Liver (tissue), 8 donors: ENCODE measurements at regions not wholly inside any gene's neighbourhood (a gene's known extent, or its start where the extent isn't known, plus 50 kb on each side); places are given as distances from the start of the nearest gene placed in this dataset.
"Not testable (repeated sequence)": the region's sequence is repeated elsewhere in the genome, so short reads cannot be mapped to it uniquely, and the experiment has no call there.

ENCODE experiments used
- DNase-seq: peaks from one replicate; pipeline ENCODE4 v3.0.0-alpha.2; 2017; ENCODE audit warnings: low spot score
- H3K27ac ChIP-seq, 2 donors: one replicate each; pipeline ENCODE4 v1.7.0; 2013; ENCODE audit warnings: inconsistent platforms in 2 of 2, low read length in 2 of 2, control low read depth in 1 of 2, low read depth in 1 of 2, mild to moderate bottlenecking in 1 of 2
- H3K27me3 ChIP-seq, 4 donors: one replicate each; pipeline versions ENCODE4 v1.6.1 to v1.7.0; 2013; ENCODE audit warnings: low read length in 3 of 4, inconsistent platforms in 1 of 4, mild to moderate bottlenecking in 1 of 4, moderate library complexity in 1 of 4; ENCODE audit not compliant: control insufficient read depth in 4 of 4, insufficient read depth in 4 of 4
- H3K36me3 ChIP-seq, 4 donors: one replicate each; pipeline versions ENCODE4 v1.6.1 to v1.7.0; 2013; ENCODE audit warnings: low read length in 3 of 4, mild to moderate bottlenecking in 3 of 4, low read depth in 1 of 4, moderate library complexity in 1 of 4; ENCODE audit not compliant: control insufficient read depth in 4 of 4, insufficient read depth in 3 of 4
- H3K4me1 ChIP-seq, 4 donors: one replicate each; pipeline versions ENCODE4 v1.6.1 to v1.7.0; 2013; ENCODE audit warnings: low read length in 3 of 4, mild to moderate bottlenecking in 3 of 4, moderate library complexity in 1 of 4; ENCODE audit not compliant: control insufficient read depth in 4 of 4, insufficient read depth in 4 of 4
- H3K4me3 ChIP-seq, 3 donors: one replicate each; pipeline versions ENCODE4 v1.6.1 to v1.7.0; 2013; ENCODE audit warnings: low read length in 3 of 3, control low read depth in 1 of 3, low read depth in 1 of 3, mild to moderate bottlenecking in 1 of 3
- H3K9ac ChIP-seq, 2 donors: one replicate each; pipeline ENCODE4 v1.7.0; 2013; ENCODE audit warnings: low read length in 2 of 2, mild to moderate bottlenecking in 2 of 2, moderate library complexity in 2 of 2, control low read depth in 1 of 2, low read depth in 1 of 2
- H3K9me3 ChIP-seq, 4 donors: one replicate each; pipeline versions ENCODE4 v1.6.1 to v1.7.0; 2013; ENCODE audit warnings: low read length in 3 of 4; ENCODE audit not compliant: control insufficient read depth in 4 of 4
- FOXA1 ChIP-seq: IDR thresholded peaks from 2 replicates; pipeline ENCODE4 v1.6.1; 2016; ENCODE audit warnings: antibody characterized with exemption
- FOXA2 ChIP-seq: IDR thresholded peaks from 2 replicates; pipeline ENCODE4 v1.6.1; 2016; ENCODE audit warnings: antibody characterized with exemption
- HNF4G ChIP-seq: IDR thresholded peaks from 2 replicates; pipeline ENCODE4 v1.6.1; 2016; ENCODE audit warnings: antibody characterized with exemption
- WGBS: extraction: QIAGEN DNeasy Blood & Tissue Kit; methylation state at CpG from one replicate; pipeline ENCODE4 v1.1.7; 2013; 5-methylcytosine and 5-hydroxymethylcytosine counted together
- TF ChIP-seq, protein P1 (sequence below): IDR thresholded peaks from 2 replicates; pipeline ENCODE4 v1.6.1; 2016; ENCODE audit warnings: antibody characterized with exemption
- TF ChIP-seq, protein P2 (sequence below): fragments of 150-350 bp; IDR thresholded peaks from 2 replicates; pipeline ENCODE4 v1.5.1; 2017; ENCODE audit warnings: improper control_type of control experiment, low read depth, low read length; ENCODE audit not compliant: missing input control
- TF ChIP-seq, protein P3 (sequence below): IDR thresholded peaks from 2 replicates; pipeline ENCODE4 v1.6.1; 2016; ENCODE audit warnings: antibody characterized with exemption, mild to moderate bottlenecking
- TF ChIP-seq, protein P4 (sequence below): IDR thresholded peaks from 2 replicates; pipeline ENCODE4 v1.6.1; 2016; ENCODE audit warnings: antibody characterized with exemption
- donor health status: healthy.
- donor health status: healthy.
- donor health status: healthy.
- donor health status: healthy.
- donor health status: healthy.

DNA sequence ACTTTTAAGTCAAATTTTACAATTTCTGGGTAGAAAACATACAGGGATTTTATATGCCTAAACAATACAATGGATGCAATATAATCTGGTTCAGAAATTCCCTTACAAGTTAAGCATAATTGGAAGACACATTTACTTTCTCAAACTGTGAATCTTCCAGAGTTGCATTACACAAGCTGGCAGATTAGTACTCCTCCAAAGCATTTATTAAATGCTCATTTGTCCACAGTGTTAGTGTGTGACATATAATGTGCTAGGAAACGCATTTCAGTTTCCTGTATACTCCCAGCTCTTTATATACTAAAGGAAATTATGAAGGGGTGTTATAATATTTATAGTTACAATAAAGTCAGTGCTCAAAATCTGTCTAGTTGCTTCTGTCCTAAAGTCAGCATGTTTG, 239.0 kb upstream of the FIGN start:
- Histone ChIP-seq H3K4me1 (no peaks in the 10 kb centered on the region), H3K9me3 (no peaks in the 10 kb centered on the region)

DNA sequence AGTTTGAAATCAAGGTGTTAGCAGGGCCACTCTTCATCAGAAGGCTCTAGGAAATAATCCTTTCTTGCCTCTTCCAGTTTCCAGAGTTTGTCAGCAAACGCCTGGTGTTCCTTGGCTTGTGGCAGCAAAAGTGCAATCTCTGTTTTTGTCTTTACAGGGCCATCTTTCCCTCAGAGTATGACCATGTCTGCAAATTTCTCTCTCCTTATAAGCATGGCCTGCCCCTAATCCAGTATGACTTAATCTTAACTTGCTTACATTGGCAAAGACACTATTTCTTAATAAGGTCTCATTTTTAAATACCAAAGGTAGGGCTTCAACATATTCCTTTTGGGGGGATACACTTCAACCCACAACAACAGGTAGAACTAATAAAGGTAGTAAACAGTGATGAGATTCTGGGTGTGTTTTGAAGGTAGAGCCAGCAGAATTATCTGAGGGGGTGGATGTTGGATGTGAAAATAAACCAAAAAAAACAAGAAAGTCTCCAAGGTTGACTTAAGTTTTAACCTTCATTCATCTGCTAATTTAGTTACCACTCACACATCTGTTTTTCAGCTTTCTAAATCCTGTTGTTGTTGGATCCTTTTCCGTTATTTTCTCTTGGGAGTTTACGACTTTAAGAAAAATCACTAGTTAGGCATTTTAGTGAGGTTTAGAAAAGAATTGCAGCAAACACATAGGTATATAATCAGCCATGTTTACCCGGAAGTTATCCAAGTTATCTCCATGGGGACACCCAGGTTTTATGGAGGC, 234.4 kb upstream of the FIGN start:
- Histone ChIP-seq H3K4me1 (no peaks in the 10 kb centered on the region), H3K4me3 (no peak overlapping the region), H3K27me3 (no peaks in the 10 kb centered on the region), H3K27ac (no peak overlapping the region), H3K36me3 (no peaks in the 10 kb centered on the region), H3K9me3 (no peaks in the 10 kb centered on the region), H3K9ac (no peak overlapping the region)
- no peak for TF ChIP-seq HNF4G
- DNase-seq, result no peak
- 77% methylated on average over 4 of the region's 4 CpGs for WGBS

More for the DNA sequence above, 239.0 kb upstream of the FIGN start:
- H3K36me3 ChIP-seq, result no peaks in the 10 kb centered on the region
- no peak overlapping the region for H3K4me3 ChIP-seq
- 62% methylated on average over 1 of the region's 1 CpG for WGBS
- TF ChIP-seq, protein P1, sequence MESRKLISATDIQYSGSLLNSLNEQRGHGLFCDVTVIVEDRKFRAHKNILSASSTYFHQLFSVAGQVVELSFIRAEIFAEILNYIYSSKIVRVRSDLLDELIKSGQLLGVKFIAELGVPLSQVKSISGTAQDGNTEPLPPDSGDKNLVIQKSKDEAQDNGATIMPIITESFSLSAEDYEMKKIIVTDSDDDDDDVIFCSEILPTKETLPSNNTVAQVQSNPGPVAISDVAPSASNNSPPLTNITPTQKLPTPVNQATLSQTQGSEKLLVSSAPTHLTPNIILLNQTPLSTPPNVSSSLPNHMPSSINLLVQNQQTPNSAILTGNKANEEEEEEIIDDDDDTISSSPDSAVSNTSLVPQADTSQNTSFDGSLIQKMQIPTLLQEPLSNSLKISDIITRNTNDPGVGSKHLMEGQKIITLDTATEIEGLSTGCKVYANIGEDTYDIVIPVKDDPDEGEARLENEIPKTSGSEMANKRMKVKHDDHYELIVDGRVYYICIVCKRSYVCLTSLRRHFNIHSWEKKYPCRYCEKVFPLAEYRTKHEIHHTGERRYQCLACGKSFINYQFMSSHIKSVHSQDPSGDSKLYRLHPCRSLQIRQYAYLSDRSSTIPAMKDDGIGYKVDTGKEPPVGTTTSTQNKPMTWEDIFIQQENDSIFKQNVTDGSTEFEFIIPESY, result no peak
- TF ChIP-seq, protein P2, sequence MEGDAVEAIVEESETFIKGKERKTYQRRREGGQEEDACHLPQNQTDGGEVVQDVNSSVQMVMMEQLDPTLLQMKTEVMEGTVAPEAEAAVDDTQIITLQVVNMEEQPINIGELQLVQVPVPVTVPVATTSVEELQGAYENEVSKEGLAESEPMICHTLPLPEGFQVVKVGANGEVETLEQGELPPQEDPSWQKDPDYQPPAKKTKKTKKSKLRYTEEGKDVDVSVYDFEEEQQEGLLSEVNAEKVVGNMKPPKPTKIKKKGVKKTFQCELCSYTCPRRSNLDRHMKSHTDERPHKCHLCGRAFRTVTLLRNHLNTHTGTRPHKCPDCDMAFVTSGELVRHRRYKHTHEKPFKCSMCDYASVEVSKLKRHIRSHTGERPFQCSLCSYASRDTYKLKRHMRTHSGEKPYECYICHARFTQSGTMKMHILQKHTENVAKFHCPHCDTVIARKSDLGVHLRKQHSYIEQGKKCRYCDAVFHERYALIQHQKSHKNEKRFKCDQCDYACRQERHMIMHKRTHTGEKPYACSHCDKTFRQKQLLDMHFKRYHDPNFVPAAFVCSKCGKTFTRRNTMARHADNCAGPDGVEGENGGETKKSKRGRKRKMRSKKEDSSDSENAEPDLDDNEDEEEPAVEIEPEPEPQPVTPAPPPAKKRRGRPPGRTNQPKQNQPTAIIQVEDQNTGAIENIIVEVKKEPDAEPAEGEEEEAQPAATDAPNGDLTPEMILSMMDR, result no peak
- TF ChIP-seq, protein P3, sequence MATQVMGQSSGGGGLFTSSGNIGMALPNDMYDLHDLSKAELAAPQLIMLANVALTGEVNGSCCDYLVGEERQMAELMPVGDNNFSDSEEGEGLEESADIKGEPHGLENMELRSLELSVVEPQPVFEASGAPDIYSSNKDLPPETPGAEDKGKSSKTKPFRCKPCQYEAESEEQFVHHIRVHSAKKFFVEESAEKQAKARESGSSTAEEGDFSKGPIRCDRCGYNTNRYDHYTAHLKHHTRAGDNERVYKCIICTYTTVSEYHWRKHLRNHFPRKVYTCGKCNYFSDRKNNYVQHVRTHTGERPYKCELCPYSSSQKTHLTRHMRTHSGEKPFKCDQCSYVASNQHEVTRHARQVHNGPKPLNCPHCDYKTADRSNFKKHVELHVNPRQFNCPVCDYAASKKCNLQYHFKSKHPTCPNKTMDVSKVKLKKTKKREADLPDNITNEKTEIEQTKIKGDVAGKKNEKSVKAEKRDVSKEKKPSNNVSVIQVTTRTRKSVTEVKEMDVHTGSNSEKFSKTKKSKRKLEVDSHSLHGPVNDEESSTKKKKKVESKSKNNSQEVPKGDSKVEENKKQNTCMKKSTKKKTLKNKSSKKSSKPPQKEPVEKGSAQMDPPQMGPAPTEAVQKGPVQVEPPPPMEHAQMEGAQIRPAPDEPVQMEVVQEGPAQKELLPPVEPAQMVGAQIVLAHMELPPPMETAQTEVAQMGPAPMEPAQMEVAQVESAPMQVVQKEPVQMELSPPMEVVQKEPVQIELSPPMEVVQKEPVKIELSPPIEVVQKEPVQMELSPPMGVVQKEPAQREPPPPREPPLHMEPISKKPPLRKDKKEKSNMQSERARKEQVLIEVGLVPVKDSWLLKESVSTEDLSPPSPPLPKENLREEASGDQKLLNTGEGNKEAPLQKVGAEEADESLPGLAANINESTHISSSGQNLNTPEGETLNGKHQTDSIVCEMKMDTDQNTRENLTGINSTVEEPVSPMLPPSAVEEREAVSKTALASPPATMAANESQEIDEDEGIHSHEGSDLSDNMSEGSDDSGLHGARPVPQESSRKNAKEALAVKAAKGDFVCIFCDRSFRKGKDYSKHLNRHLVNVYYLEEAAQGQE, result no peak
- TF ChIP-seq FOXA2 (no peak), FOXA1 (no peak), HNF4G (no peak)
- TF ChIP-seq, protein P4, sequence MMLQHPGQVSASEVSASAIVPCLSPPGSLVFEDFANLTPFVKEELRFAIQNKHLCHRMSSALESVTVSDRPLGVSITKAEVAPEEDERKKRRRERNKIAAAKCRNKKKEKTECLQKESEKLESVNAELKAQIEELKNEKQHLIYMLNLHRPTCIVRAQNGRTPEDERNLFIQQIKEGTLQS, result no peak
- no peak for DNase-seq
- H3K27ac ChIP-seq, result no peak overlapping the region
- H3K27me3 ChIP-seq, result no peaks in the 10 kb centered on the region
- no peak overlapping the region for H3K9ac ChIP-seq

DNA sequence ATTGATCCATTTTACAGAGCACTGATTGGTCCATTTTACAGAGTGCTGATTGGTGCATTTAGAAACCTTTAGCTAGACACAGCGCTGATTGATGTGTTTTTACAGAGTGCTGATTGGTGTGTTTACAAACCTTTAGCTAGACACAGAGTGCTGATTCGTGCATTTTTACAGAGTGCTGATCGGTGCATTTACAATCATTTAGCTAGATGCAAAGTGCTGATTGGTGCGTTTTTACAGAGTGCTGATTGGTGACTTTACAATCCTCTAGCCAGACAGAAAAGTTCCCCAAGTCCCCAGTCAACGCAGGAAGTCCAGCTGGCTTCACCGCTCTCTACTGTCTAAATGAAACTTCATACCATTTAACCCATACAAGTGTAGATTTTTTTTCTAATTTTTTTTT, 228.5 kb upstream of the FIGN start:
- 88% methylated on average over 6 of the region's 6 CpGs for WGBS
- not testable (repeated sequence) for H3K9ac ChIP-seq, DNase-seq, H3K9me3 ChIP-seq, H3K27me3 ChIP-seq, H3K27ac ChIP-seq, H3K36me3 ChIP-seq, H3K4me3 ChIP-seq, H3K4me1 ChIP-seq
